Tibial nerve (tissue), 4 donors: ENCODE measurements at regions not wholly inside any gene's neighbourhood (a gene's known extent, or its start where the extent isn't known, plus 50 kb on each side); places are given as distances from the start of the nearest gene placed in this dataset.

Experiments
- DNase-seq, 2 donors: peaks; one replicate each; pipeline ENCODE4 v3.0.0-alpha.2; 2019; ENCODE audit warnings: low spot score in 2 of 2
- H3K27ac ChIP-seq, 4 donors: fragments of 200-600 bp; sonication (generic) in 3 of 4; one replicate each; pipeline ENCODE4 v1.5.1; 2017 to 2019; ENCODE audit warnings: mild to moderate bottlenecking in 1 of 4
- H3K27me3 ChIP-seq, 2 donors: fragments of 200-600 bp; sonication (generic) in 1 of 2; one replicate each; pipeline versions ENCODE4 v1.5.1 to v1.6.0; 2017 to 2019
- H3K36me3 ChIP-seq, 3 donors: fragments of 200-600 bp; sonication (generic); one replicate each; pipeline ENCODE4 v1.5.1; 2018 to 2019
- H3K4me1 ChIP-seq, 4 donors: fragments of 200-600 bp; sonication (generic) in 3 of 4; one replicate each; pipeline ENCODE4 v1.5.1; 2017 to 2019
- H3K4me3 ChIP-seq, 4 donors: fragments of 200-600 bp; sonication (generic) in 3 of 4; one replicate each; pipeline ENCODE4 v1.5.1; 2017 to 2019; ENCODE audit warnings: mild to moderate bottlenecking in 1 of 4, moderate library complexity in 1 of 4
- H3K9me3 ChIP-seq, 4 donors: fragments of 200-600 bp; sonication (generic) in 3 of 4; one replicate each; pipeline ENCODE4 v1.5.1; 2017 to 2019
- CTCF ChIP-seq, 5 experiments: fragments of 200-600 bp in 3 of 5; fragments of 450-650 bp in 2 of 5; sonication (generic) in 3 of 5; IDR thresholded peaks; one replicate each; pipeline ENCODE4 v1.5.1; 2016 to 2019; ENCODE audit warnings: antibody characterized with exemption in 5 of 5, mild to moderate bottlenecking in 3 of 5, moderate library complexity in 2 of 5
- EP300 ChIP-seq, 2 donors: sonication (generic); formaldehyde crosslinking; IDR thresholded peaks; one replicate each; pipeline ENCODE4 v1.6.1; 2017; ENCODE audit warnings: antibody characterized with exemption in 2 of 2, mild to moderate bottlenecking in 1 of 2
- POLR2A ChIP-seq, 2 donors: fragments of 450-650 bp; IDR thresholded peaks; one replicate each; pipeline ENCODE4 v1.6.1; 2017; ENCODE audit warnings: antibody characterized with exemption in 2 of 2, mild to moderate bottlenecking in 2 of 2, moderate library complexity in 2 of 2
- WGBS, 2 donors: methylation state at CpG; one replicate each; pipeline ENCODE4 v1.1.5; 2018; 5-methylcytosine and 5-hydroxymethylcytosine counted together

GRCh38 chr5:117561531-117561930, 986.9 kb upstream of the SEMA6A start:
- no peaks in the 10 kb centered on the region for H3K36me3 ChIP-seq
- H3K4me1 ChIP-seq = no peaks in the 10 kb centered on the region
- no peaks in the 10 kb centered on the region for H3K9me3 ChIP-seq
- TF ChIP-seq EP300 (IDR thresholded peaks at IDR 0.05) (no peak), CTCF (IDR thresholded peaks at IDR 0.05) (no peak), POLR2A (IDR thresholded peaks at IDR 0.05) (no peak)
- no peaks in the 10 kb centered on the region for H3K27me3 ChIP-seq
- H3K4me3 ChIP-seq = no peak overlapping the region
- 93 to 95% methylated on average over 2 of the region's 2 CpGs for WGBS, 2 donors
- DNase-seq = no peak
- H3K27ac ChIP-seq = no peak overlapping the region

GRCh38 chr5:117559005-117559844, 984.6 kb upstream of the SEMA6A start:
- H3K9me3 ChIP-seq = no peaks in the 10 kb centered on the region
- no peak for DNase-seq
- no peaks in the 10 kb centered on the region for H3K36me3 ChIP-seq
- WGBS, 2 donors = 78 to 82% methylated on average over 3 of the region's 3 CpGs
- H3K27me3 ChIP-seq = no peaks in the 10 kb centered on the region
- no peak overlapping the region for H3K27ac ChIP-seq
- no peaks in the 10 kb centered on the region for H3K4me1 ChIP-seq
- no peak overlapping the region for H3K4me3 ChIP-seq
- TF ChIP-seq POLR2A (IDR thresholded peaks at IDR 0.05) (no peak), EP300 (IDR thresholded peaks at IDR 0.05) (no peak), CTCF (IDR thresholded peaks at IDR 0.05) (no peak)

- Histone ChIP-seq H3K4me1 (no peaks in the 10 kb centered on the region), H3K27me3 (no peaks in the 10 kb centered on the region), H3K4me3 (no peak overlapping the region), H3K9me3 (no peaks in the 10 kb centered on the region), H3K36me3 (no peaks in the 10 kb centered on the region), H3K27ac (no peak overlapping the region)
- DNase-seq = no peak
- 85 to 93% methylated on average over 2 of the region's 2 CpGs for WGBS, 2 donors
- TF ChIP-seq POLR2A (IDR thresholded peaks at IDR 0.05) (no peak), CTCF (IDR thresholded peaks at IDR 0.05) (no peak), EP300 (IDR thresholded peaks at IDR 0.05) (no peak)
Observed at GRCh38 chr5:117551236-117551635, 976.6 kb upstream of the SEMA6A start.

- H3K27ac ChIP-seq = no peak overlapping the region
- no peaks in the 10 kb centered on the region for H3K36me3 ChIP-seq
- TF ChIP-seq CTCF (IDR thresholded peaks at IDR 0.05) (no peak), EP300 (IDR thresholded peaks at IDR 0.05) (no peak), POLR2A (IDR thresholded peaks at IDR 0.05) (no peak)
- H3K4me1 ChIP-seq = no peaks in the 10 kb centered on the region
- no peaks in the 10 kb centered on the region for H3K9me3 ChIP-seq
- 91 to 96% methylated on average over 1 of the region's 1 CpG for WGBS, 2 donors
- no peaks in the 10 kb centered on the region for H3K27me3 ChIP-seq
- no peak for DNase-seq
- no peak overlapping the region for H3K4me3 ChIP-seq
Observed at GRCh38 chr5:117547192-117547591, 972.6 kb upstream of the SEMA6A start.

GRCh38 chr5:117539692-117540091, 965.1 kb upstream of the SEMA6A start:
- no peaks in the 10 kb centered on the region for H3K27me3 ChIP-seq
- DNase-seq = no peak
- no peaks in the 10 kb centered on the region for H3K36me3 ChIP-seq
- no peaks in the 10 kb centered on the region for H3K4me1 ChIP-seq
- WGBS, 2 donors = 88 to 97% methylated on average over 2 of the region's 2 CpGs
- no peak for TF ChIP-seq CTCF (IDR thresholded peaks at IDR 0.05)
- no peak for TF ChIP-seq POLR2A (IDR thresholded peaks at IDR 0.05)
- TF ChIP-seq EP300 (IDR thresholded peaks at IDR 0.05) = no peak
- H3K27ac ChIP-seq = no peak overlapping the region
- no peaks in the 10 kb centered on the region for H3K9me3 ChIP-seq
- H3K4me3 ChIP-seq = no peak overlapping the region
